PC-3 (cell line): ENCODE measurements at regions not wholly inside any gene's neighbourhood (a gene's known extent, or its start where the extent isn't known, plus 50 kb on each side); places are given as distances from the start of the nearest gene placed in this dataset.

Experiments
- ATAC-seq: fragments of 200-7000 bp; cut with Tn5 transposase; 2 replicates; pipeline ENCODE4 v1.9.1; 2020; ENCODE audit warnings: mild to moderate bottlenecking, moderate library complexity
- BruUV-seq: library from RNA; stranded (reverse); fragments of 400-500 nt; replicated peaks from 2 replicates; lab custom pipeline; 2021; lab: Mats Ljungman, UMichigan
- CTCF ChIA-PET: fragments of 300-600 bp; sonication (Branson Sonifier 250); formaldehyde crosslinking; loops from one replicate; lab custom pipeline; 2022; ENCODE audit warnings: antibody characterized with exemption; lab: Charles Lee
- POLR2A ChIA-PET: fragments of 300-600 bp; sonication (Branson Sonifier 250); formaldehyde crosslinking; loops from one replicate; lab custom pipeline; 2022; ENCODE audit warnings: antibody characterized with exemption; ENCODE audit not compliant: unreplicated experiment; lab: Charles Lee
- DNase-seq: peaks from one replicate; pipeline ENCODE4 v3.0.0-alpha.2; 2015
- H2AFZ ChIP-seq: fragments of 300-600 bp; sonication (generic); 2 replicates; pipeline ENCODE4 v1.6.0; 2016; ENCODE audit warnings: antibody characterized with exemption, low read length
- H3F3A ChIP-seq: fragments of 300-600 bp; sonication (generic); one replicate; pipeline ENCODE4 v1.6.0; 2017; ENCODE audit warnings: antibody characterized with exemption, low read length, control low read depth, mild to moderate bottlenecking; ENCODE audit not compliant: unreplicated experiment
- H3K27ac ChIP-seq: fragments of 300-600 bp; sonication (generic); 2 replicates; pipeline ENCODE4 v1.5.1; 2016; ENCODE audit warnings: mild to moderate bottlenecking, low read length
- H3K27me3 ChIP-seq: fragments of 300-600 bp; sonication (generic); 2 replicates; pipeline ENCODE4 v1.6.1; 2016; ENCODE audit warnings: low read length, mixed read lengths
- H3K36me3 ChIP-seq: fragments of 300-600 bp; sonication (generic); 2 replicates; pipeline ENCODE4 v1.6.1; 2016; ENCODE audit warnings: low read depth, mixed run types, low read length, mixed read lengths
- H3K4me1 ChIP-seq: fragments of 300-600 bp; sonication (generic); 2 replicates; pipeline ENCODE4 v1.5.1; 2016; ENCODE audit warnings: low read length; ENCODE audit not compliant: insufficient read depth
- H3K4me2 ChIP-seq: fragments of 300-600 bp; sonication (generic); 2 replicates; pipeline ENCODE4 v1.6.0; 2016; ENCODE audit warnings: low read length
- H3K4me3 ChIP-seq: fragments of 300-600 bp; sonication (generic); 2 replicates; pipeline ENCODE4 v1.5.1; 2016; ENCODE audit warnings: mild to moderate bottlenecking, low read length, mixed read lengths
- H3K79me2 ChIP-seq: fragments of 300-600 bp; sonication (generic); 2 replicates; pipeline ENCODE4 v1.6.1; 2017; ENCODE audit warnings: low read length, mixed read lengths
- H3K9ac ChIP-seq: fragments of 300-600 bp; sonication (generic); 2 replicates; pipeline ENCODE4 v1.6.0; 2016; ENCODE audit warnings: mild to moderate bottlenecking, low read length
- H3K9me2 ChIP-seq: fragments of 300-600 bp; sonication (generic); replicated peaks from 2 replicates; pipeline ENCODE4 v1.6.1; 2016; ENCODE audit warnings: mixed run types, low read length, mixed read lengths
- H3K9me3 ChIP-seq: fragments of 300-600 bp; sonication (generic); 2 replicates; pipeline ENCODE4 v1.6.1; 2016; ENCODE audit warnings: low read length, mixed read lengths
- H4K20me1 ChIP-seq: fragments of 300-600 bp; sonication (generic); 2 replicates; pipeline ENCODE4 v1.6.1; 2016; ENCODE audit warnings: low read length, mixed read lengths
- CTCF ChIP-seq: fragments of 300-600 bp; sonication (generic); conservative IDR thresholded peaks from 2 replicates; pipeline ENCODE4 v1.5.1; 2017; ENCODE audit warnings: antibody characterized with exemption, low read depth, mild to moderate bottlenecking, low read length
- EZH2 ChIP-seq: fragments of 300-600 bp; sonication (generic); IDR thresholded peaks from one replicate; pipeline ENCODE4 v1.6.1; 2017; ENCODE audit warnings: antibody characterized with exemption, mild to moderate bottlenecking, low read length; ENCODE audit not compliant: unreplicated experiment
- EZH2phosphoT487 ChIP-seq: fragments of 300-600 bp; sonication (generic); IDR thresholded peaks from 2 replicates; pipeline ENCODE4 v1.6.1; 2018; ENCODE audit warnings: mild to moderate bottlenecking, antibody characterized with exemption, low read length, borderline replicate concordance
- intact Hi-C: fragments of 100-400 bp; cut with micrococcal nuclease; formaldehyde crosslinking; loops from 2 replicates; pipeline ENCODE4 v1.9.0; 2023

GRCh38 chr3:81326245-81326644 lies 435.2 kb downstream of the GBE1 start:
- CTCF ChIA-PET = no interaction called here

GRCh38 chr3:81320862-81321261 lies 440.6 kb downstream of the GBE1 start:
- Histone ChIP-seq H3K4me3 (no peak overlapping the region), H3K27me3 (no peaks in the 10 kb centered on the region), H3K4me2 (no peak overlapping the region), H3K9me3 (no peaks in the 10 kb centered on the region), H3K79me2 (no peaks in the 10 kb centered on the region), H4K20me1 (no peaks in the 10 kb centered on the region), H3K36me3 (no peaks in the 10 kb centered on the region), H3F3A (no peaks in the 10 kb centered on the region), H3K9ac (no peak overlapping the region), H2AFZ (no peak overlapping the region), H3K27ac (no peak overlapping the region), H3K4me1 (no peaks in the 10 kb centered on the region), H3K9me2 (no peaks in the 10 kb centered on the region)
- intact Hi-C loops = no loop called here
- TF ChIP-seq EZH2 = no peak
- no peak for TF ChIP-seq EZH2phosphoT487
- no peak for TF ChIP-seq CTCF
- CTCF ChIA-PET = no interaction called here
- ATAC-seq (no peak), DNase-seq (no peak)
- no TSS peak for BruUV-seq
- POLR2A ChIA-PET = no interaction called here

More at GRCh38 chr3:81326245-81326644, 435.2 kb downstream of the GBE1 start:
- intact Hi-C loops = no loop called here
- no peak overlapping the region for H2AFZ ChIP-seq
- H3F3A ChIP-seq = no peaks in the 10 kb centered on the region
- no peaks in the 10 kb centered on the region for H3K9me2 ChIP-seq
- ATAC-seq = no peak
- POLR2A ChIA-PET = no interaction called here
- no peaks in the 10 kb centered on the region for H3K79me2 ChIP-seq
- no TSS peak for BruUV-seq
- H3K4me2 ChIP-seq = no peak overlapping the region
- H4K20me1 ChIP-seq = no peaks in the 10 kb centered on the region
- H3K9me3 ChIP-seq = no peaks in the 10 kb centered on the region
- no peaks in the 10 kb centered on the region for H3K27me3 ChIP-seq
- H3K36me3 ChIP-seq = no peaks in the 10 kb centered on the region
- no peak for DNase-seq
- no peaks in the 10 kb centered on the region for H3K4me1 ChIP-seq
- H3K9ac ChIP-seq = no peak overlapping the region
- H3K27ac ChIP-seq = no peak overlapping the region
- no peak overlapping the region for H3K4me3 ChIP-seq
- no peak for TF ChIP-seq CTCF
- no peak for TF ChIP-seq EZH2phosphoT487
- no peak for TF ChIP-seq EZH2

- Histone ChIP-seq H3K4me1 (no peaks in the 10 kb centered on the region), H3K9me3 (no peaks in the 10 kb centered on the region), H3K36me3 (no peaks in the 10 kb centered on the region), H3K4me2 (no peak overlapping the region), H3K27me3 (no peaks in the 10 kb centered on the region), H2AFZ (no peak overlapping the region), H4K20me1 (no peaks in the 10 kb centered on the region), H3K9ac (no peak overlapping the region), H3K27ac (no peak overlapping the region), H3F3A (no peaks in the 10 kb centered on the region), H3K4me3 (no peak overlapping the region), H3K9me2 (no peaks in the 10 kb centered on the region), H3K79me2 (no peaks in the 10 kb centered on the region)
- POLR2A ChIA-PET = no interaction called here
- CTCF ChIA-PET = no interaction called here
- DNase-seq (no peak), ATAC-seq (no peak)
- TF ChIP-seq EZH2 = no peak
- TF ChIP-seq EZH2phosphoT487 = no peak
- TF ChIP-seq CTCF = no peak
- no TSS peak for BruUV-seq
- intact Hi-C loops = no loop called here
Measured at GRCh38 chr3:81315030-81315429, 446.4 kb downstream of the GBE1 start.
